IPS-18a (cell line): ENCODE measurements at regions not wholly inside any gene's neighbourhood (a gene's known extent, or its start where the extent isn't known, plus 50 kb on each side); places are given as distances from the start of the nearest gene placed in this dataset.

Source experiments
- H3K27ac ChIP-seq: one replicate; pipeline ENCODE4 v1.5.1; 2013; ENCODE audit warnings: low read length
- H3K27me3 ChIP-seq: one replicate; pipeline ENCODE4 v1.6.1; 2013; ENCODE audit warnings: mild to moderate bottlenecking, low read length; ENCODE audit not compliant: control insufficient read depth, insufficient read depth
- H3K36me3 ChIP-seq: one replicate; pipeline ENCODE4 v1.6.1; 2013; ENCODE audit warnings: low read depth, low read length; ENCODE audit not compliant: control insufficient read depth
- H3K4me1 ChIP-seq: one replicate; pipeline ENCODE4 v1.6.1; 2013; ENCODE audit warnings: low read depth, low read length; ENCODE audit not compliant: control insufficient read depth
- H3K4me3 ChIP-seq: one replicate; pipeline ENCODE4 v1.5.1; 2013; ENCODE audit warnings: low read length
- H3K9ac ChIP-seq: one replicate; pipeline ENCODE4 v1.6.1; 2013; ENCODE audit warnings: mild to moderate bottlenecking, low read length, moderate library complexity
- H3K9me3 ChIP-seq: one replicate; pipeline ENCODE4 v1.6.1; 2013; ENCODE audit warnings: low read depth, low read length; ENCODE audit not compliant: control insufficient read depth

DNA sequence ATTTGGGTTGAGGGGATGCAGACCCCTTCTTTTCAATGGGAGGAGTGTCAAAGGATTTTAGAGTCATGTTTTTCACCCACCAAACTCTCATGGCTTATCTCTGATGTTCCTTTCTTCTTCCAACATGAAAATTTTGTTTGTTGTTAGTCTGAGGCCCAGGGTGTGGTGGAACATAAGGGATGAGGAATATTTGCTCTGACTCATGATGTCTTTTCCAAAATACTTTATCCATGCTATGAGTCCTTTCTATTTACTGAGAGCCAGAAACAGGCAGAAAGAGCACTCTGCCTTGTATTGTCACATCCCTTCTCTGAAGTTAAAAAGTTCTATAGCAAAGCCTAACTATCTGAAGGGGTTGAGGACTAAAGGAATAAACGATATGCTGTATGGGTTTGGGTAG is 61.6 kb upstream of the GYPA start:
- Histone ChIP-seq H3K36me3 (no peaks in the 10 kb centered on the region), H3K27me3 (no peaks in the 10 kb centered on the region), H3K9me3 (peaks cover 4% of the 10 kb centered on the region), H3K9ac (no peak overlapping the region), H3K4me3 (no peak overlapping the region), H3K4me1 (no peaks in the 10 kb centered on the region), H3K27ac (no peak overlapping the region)

DNA sequence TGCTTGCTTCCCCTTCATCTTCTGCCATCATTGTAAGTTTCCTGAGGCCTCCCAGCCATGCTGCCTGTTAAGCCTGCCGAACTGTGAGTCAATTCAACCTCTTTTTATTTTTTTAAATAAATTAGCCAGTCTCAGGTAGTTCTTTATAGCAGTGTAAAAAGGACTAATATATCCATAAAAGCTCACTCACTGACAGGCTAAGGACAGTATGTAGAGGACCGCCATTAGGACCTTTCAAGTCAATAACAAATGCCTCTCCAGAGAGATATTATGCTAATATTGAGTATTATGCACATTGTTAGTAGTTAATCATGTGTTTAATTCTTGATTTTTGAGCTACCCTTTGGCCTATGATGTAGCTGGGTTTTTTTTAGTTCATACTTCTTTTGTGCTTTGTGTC is 62.6 kb upstream of the GYPA start:
- Histone ChIP-seq H3K9ac (no peak overlapping the region), H3K27ac (no peak overlapping the region), H3K4me3 (no peak overlapping the region), H3K27me3 (no peaks in the 10 kb centered on the region), H3K4me1 (no peaks in the 10 kb centered on the region), H3K9me3 (no peaks in the 10 kb centered on the region), H3K36me3 (no peaks in the 10 kb centered on the region)

DNA sequence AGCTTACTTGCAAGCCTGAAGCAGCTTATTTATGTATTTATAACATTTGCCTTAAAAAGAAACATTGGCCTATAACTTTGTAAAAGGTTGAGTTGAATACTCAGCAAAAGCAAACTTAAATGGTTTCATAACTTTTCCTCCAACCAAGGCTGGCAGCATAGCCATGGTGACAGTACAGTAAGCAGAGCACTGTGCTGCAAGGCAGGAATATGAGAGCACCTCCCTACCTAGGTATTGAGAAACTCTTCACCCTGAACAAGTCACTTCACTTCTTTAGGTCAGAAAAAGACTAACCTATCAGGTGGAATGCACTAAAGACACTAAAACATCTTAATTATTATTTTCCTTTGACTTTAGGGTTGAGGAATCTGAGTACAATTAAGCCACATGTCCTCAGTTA is 63.9 kb upstream of the GYPA start:
- H3K9ac ChIP-seq: no peak overlapping the region
- H3K27ac ChIP-seq: no peak overlapping the region
- H3K4me1 ChIP-seq: no peaks in the 10 kb centered on the region
- H3K9me3 ChIP-seq: no peaks in the 10 kb centered on the region
- H3K36me3 ChIP-seq: no peaks in the 10 kb centered on the region
- no peaks in the 10 kb centered on the region for H3K27me3 ChIP-seq
- no peak overlapping the region for H3K4me3 ChIP-seq

DNA sequence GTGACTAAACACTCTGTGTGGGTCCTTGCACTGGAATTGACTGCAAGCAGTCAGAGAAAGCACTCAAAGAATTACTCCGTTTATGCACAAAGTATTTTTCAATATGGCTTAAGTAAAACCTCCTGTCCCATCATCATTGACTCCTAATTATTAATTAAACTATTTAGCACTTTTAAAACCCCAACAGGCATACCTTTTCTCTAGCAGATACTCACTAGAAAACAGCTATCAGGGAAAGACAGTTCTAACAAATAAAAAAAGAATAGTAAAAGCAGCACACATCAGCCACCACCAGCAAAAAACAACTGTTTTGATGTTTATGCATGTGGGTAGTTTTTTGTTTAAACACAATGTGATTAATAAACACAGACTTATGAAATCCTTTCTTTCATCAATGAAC is 66.2 kb upstream of the GYPA start:
- Histone ChIP-seq H3K27ac (no peak overlapping the region), H3K4me3 (no peak overlapping the region), H3K27me3 (no peaks in the 10 kb centered on the region), H3K9ac (no peak overlapping the region), H3K36me3 (no peaks in the 10 kb centered on the region), H3K9me3 (no peaks in the 10 kb centered on the region), H3K4me1 (no peaks in the 10 kb centered on the region)

DNA sequence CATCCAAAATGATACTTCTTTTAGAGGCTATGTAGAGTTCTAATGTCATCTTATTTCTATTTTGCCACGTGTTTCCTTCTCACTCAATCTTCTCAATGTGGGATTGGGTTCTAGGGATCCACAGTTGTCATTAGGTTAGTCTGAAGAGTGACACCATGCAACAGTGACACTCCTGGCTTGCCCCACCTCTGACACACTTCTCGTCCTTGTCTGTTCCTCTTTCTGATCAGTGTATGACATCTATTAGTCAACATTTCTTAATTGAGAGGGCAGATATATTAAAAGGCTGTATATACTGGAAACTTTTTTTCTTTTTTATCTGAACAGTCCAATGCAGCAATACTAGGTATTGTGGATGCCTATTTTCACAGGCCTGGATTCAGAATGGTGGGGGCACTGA is 67.6 kb upstream of the GYPA start:
- no peaks in the 10 kb centered on the region for H3K9me3 ChIP-seq
- no peaks in the 10 kb centered on the region for H3K4me1 ChIP-seq
- no peaks in the 10 kb centered on the region for H3K36me3 ChIP-seq
- H3K4me3 ChIP-seq: no peak overlapping the region
- H3K27ac ChIP-seq: no peak overlapping the region
- H3K27me3 ChIP-seq: no peaks in the 10 kb centered on the region
- no peak overlapping the region for H3K9ac ChIP-seq

DNA sequence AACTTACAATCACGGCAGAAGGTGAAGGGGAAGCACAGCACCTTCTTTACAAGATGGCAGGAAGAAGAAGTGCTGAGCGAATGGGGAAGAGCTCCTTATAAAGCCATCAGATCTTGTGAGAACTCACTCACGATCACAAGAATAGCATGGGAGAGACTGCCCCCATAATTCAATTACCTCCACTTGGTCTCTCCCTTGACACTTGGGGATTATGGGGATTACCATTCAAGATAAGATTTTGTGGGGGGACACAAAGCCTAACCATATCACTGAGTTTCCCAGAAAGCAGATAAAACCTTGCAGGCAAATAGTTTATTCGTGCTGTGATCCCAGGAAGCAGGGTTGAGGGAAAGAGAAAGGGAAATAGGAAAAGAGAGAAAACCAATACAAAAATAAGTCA is 69.0 kb upstream of the GYPA start:
- H3K4me1 ChIP-seq: no peaks in the 10 kb centered on the region
- H3K4me3 ChIP-seq: no peak overlapping the region
- H3K27ac ChIP-seq: no peak overlapping the region
- H3K9me3 ChIP-seq: no peaks in the 10 kb centered on the region
- H3K27me3 ChIP-seq: no peaks in the 10 kb centered on the region
- H3K9ac ChIP-seq: no peak overlapping the region
- H3K36me3 ChIP-seq: no peaks in the 10 kb centered on the region

DNA sequence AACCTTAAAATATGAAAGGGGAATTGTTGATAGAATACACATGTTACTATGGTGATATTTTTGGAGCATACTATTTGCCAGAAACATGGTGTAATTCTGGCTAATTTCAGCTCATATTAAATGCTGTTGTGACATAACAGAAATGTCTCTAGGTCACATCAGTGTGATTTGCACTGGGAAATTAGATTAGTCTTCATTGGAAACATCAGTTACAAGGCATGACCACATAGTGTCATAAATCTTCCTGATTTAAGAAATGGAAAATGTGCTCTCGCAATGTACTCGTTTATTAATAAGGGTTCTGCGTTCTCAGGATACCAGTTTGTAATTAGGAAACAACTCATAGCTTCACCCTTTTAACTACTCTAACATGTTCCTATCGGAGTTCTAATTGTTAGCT is 72.9 kb upstream of the GYPA start:
- Histone ChIP-seq H3K27me3 (no peaks in the 10 kb centered on the region), H3K9me3 (no peaks in the 10 kb centered on the region), H3K4me1 (no peaks in the 10 kb centered on the region), H3K4me3 (no peak overlapping the region), H3K27ac (no peak overlapping the region), H3K9ac (no peak overlapping the region), H3K36me3 (no peaks in the 10 kb centered on the region)

DNA sequence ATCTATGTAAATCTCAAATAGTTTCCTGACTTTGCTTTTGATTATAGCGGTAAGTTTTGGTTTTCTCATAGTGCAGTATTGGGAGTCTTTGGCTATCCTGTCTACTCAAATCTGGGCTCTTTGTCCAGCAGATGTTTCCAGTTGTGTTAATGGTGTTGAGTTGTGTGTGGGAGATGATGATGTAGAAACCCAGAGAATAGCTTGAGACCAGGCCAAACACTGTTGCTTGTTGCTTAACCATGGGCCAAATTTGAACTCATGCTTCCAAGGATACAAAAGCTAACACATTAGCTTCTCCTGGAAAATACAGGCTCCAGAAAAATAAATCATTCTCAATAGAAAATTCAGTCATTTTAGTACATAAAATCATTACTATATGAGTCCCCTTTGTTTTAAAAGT is 82.6 kb upstream of the GYPA start:
- Histone ChIP-seq H3K27me3 (no peaks in the 10 kb centered on the region), H3K9ac (no peak overlapping the region)

DNA sequence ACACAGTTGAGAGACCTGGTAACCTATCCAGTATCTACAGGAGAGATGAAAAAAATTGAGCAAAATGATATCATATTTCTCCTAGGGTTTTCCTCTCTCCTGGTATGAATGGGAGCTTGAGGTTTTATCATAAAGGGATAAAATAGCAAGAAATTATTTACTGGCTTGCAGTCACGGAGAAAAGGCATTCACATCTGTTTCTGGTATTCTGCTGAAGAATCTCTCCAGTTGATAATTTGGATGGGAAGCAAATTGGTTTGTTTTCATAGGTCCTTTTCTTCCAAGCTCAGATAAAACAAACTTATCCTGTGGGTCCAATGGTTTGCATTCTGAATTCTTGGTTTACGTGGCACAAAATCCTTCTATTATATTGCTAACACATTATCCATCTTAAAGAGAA is 83.1 kb upstream of the GYPA start:
- no peaks in the 10 kb centered on the region for H3K27me3 ChIP-seq
- no peak overlapping the region for H3K9ac ChIP-seq
- H3K36me3 ChIP-seq: no peaks in the 10 kb centered on the region
- no peak overlapping the region for H3K27ac ChIP-seq
- H3K4me1 ChIP-seq: no peaks in the 10 kb centered on the region
- H3K4me3 ChIP-seq: no peak overlapping the region
- H3K9me3 ChIP-seq: no peaks in the 10 kb centered on the region

More for the DNA sequence above, 82.6 kb upstream of the GYPA start:
- no peaks in the 10 kb centered on the region for H3K4me1 ChIP-seq
- H3K4me3 ChIP-seq: no peak overlapping the region
- no peaks in the 10 kb centered on the region for H3K36me3 ChIP-seq
- H3K9me3 ChIP-seq: no peaks in the 10 kb centered on the region
- no peak overlapping the region for H3K27ac ChIP-seq

DNA sequence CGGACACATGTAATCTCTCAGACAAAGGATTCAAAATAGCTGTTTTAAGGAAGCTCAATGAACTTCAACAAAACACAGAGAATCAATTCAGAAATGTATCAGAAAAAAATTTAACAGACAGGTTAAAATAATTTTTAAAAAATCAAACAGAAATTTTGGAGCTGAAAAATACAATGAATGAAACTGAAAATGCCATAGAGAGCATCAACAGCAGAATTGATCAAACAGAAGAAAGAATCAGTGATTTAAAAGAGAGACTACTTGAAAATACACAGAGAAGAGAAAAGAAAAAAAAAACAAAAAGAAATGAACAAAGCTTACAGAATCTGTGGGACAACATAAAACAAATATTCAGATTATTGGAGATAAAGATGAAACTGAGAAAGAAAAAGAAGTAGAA is 118.8 kb upstream of the GYPA start:
- Histone ChIP-seq H3K4me3 (no peak overlapping the region), H3K36me3 (no peaks in the 10 kb centered on the region), H3K27ac (no peak overlapping the region), H3K9me3 (no peaks in the 10 kb centered on the region), H3K27me3 (no peaks in the 10 kb centered on the region), H3K4me1 (no peaks in the 10 kb centered on the region), H3K9ac (no peak overlapping the region)

DNA sequence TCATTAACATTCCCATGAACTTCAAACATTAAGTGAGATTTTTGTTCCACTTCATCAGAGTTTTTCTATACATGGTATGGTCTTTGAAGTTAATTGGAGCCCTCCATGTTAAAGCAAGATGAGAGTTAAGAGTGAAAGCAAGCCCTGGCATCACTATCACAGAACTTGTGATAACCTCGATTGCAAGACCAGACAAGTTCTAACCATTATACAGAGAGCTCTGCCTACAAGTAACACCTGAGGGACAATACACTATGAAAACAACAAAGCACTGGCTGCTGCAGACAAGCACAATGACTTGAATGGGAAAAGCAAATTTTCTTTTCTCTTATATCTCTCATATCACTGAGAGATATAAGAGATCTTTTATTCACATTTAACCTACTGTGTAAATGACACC is 126.6 kb upstream of the GYPA start:
- Histone ChIP-seq H3K9me3 (no peaks in the 10 kb centered on the region), H3K9ac (no peak overlapping the region), H3K4me1 (no peaks in the 10 kb centered on the region), H3K4me3 (no peak overlapping the region), H3K27ac (no peak overlapping the region), H3K36me3 (no peaks in the 10 kb centered on the region), H3K27me3 (no peaks in the 10 kb centered on the region)

DNA sequence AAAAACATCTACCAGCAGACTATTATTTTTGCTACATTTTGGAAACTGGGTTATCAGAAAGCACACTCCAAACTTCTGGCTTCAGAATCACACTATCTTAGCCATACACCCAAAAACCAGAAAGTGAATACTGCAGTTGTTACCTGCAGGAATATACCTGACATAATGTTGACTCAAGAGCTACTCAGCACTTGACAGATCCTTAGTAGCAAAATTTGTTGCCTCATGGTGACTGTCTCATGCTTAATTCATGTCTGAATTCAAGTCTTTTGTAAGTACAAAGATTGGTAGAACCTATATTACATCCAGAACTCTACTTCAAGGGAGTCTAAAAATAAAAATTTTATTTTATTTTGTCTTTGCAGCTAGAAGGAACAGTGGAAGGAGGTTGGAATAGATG is 140.2 kb upstream of the GYPA start:
- Histone ChIP-seq H3K27ac (no peak overlapping the region), H3K4me1 (no peaks in the 10 kb centered on the region), H3K27me3 (no peaks in the 10 kb centered on the region), H3K4me3 (no peak overlapping the region), H3K9me3 (no peaks in the 10 kb centered on the region), H3K9ac (no peak overlapping the region), H3K36me3 (no peaks in the 10 kb centered on the region)

DNA sequence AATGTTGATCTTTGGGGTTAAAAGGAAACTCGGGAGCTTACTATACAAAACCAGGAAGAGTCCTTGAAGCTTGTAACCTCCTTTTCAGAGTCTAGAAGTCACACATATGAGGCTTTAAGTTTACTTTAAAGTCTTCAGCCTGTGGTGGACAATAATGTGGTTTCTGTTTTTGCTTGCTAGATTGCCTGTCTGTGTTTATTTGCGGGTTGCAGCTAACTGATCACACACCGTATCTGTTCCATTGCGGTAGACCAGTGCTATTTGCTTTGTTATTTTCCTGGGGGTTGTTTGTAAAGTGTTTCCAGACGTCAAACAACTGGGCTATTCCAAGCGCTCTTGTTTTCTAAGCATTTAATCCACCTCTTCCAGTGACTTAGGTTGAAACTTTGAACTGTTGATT is 143.0 kb upstream of the GYPA start:
- H3K36me3 ChIP-seq: no peaks in the 10 kb centered on the region

More for the DNA sequence above, 143.0 kb upstream of the GYPA start:
- Histone ChIP-seq H3K4me1 (no peaks in the 10 kb centered on the region), H3K4me3 (no peak overlapping the region), H3K27ac (no peak overlapping the region), H3K27me3 (no peaks in the 10 kb centered on the region), H3K9me3 (no peaks in the 10 kb centered on the region), H3K9ac (no peak overlapping the region)
